ENCODE measurements at regions not wholly inside any gene's neighbourhood (a gene's known extent, or its start where the extent isn't known, plus 50 kb on each side); places are given as distances from the start of the nearest gene placed in this dataset.

DNA sequence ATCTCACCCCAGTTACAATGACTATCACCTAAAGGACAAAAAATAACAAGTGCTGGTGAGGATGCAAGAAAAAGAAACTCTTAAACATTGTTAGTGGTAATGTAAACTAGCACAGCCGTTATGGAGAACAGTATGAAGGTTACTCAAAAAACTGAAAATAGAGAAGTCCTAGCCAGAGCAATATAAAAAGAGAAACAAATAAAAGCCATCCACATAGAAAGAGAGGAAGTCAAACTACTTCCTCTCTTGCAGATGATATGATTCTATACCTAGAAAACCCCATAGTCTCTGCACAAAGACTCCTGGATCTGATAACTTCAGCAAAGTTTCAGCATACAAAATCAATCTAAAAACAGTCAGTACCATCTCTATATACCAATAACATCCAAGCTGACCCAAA lies 221.5 kb upstream of the FAM174A start:
- no peak for DNase-seq (ENCODE audit: low read depth)
- TF ChIP-seq CTCF (IDR thresholded peaks at IDR 0.05; ENCODE audit: insufficient read depth, low read depth, low read length, missing control alignments), result no peak
- H3K4me3 ChIP-seq (ENCODE audit: low read depth, low read length), result no peak overlapping the region

DNA sequence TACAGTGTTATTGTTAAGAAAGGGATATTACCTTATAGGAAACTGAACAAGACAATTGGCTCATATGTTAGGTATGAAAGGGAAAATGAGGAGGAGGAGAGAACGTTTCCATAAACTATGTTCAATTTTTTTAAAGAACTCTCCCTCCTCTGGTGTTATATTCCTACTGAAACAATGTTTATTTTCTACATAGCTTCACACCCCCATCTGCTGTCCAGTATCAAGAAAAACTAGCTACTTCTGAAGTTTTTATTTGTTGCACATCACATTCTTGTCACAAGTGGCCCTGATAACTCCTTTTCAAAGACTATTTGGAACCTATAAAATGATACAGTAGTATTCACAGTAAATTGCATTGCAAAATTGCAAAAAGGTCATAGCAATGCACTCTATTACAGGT lies 223.4 kb upstream of the FAM174A start:
- DNase-seq (ENCODE audit: low read depth), result no peak
- no peak for TF ChIP-seq CTCF (IDR thresholded peaks at IDR 0.05; ENCODE audit: insufficient read depth, low read depth, low read length, missing control alignments)

GRCh38 chr5:100306000-100306399 lies 229.2 kb upstream of the FAM174A start:
- H3K4me3 ChIP-seq (ENCODE audit: low read depth, low read length), result no peak overlapping the region
- no peak for TF ChIP-seq CTCF (IDR thresholded peaks at IDR 0.05; ENCODE audit: insufficient read depth, low read depth, low read length, missing control alignments)
- no peak for DNase-seq (ENCODE audit: low read depth)

More for the DNA sequence above, 223.4 kb upstream of the FAM174A start:
- no peak overlapping the region for H3K4me3 ChIP-seq (ENCODE audit: low read depth, low read length)

DNA sequence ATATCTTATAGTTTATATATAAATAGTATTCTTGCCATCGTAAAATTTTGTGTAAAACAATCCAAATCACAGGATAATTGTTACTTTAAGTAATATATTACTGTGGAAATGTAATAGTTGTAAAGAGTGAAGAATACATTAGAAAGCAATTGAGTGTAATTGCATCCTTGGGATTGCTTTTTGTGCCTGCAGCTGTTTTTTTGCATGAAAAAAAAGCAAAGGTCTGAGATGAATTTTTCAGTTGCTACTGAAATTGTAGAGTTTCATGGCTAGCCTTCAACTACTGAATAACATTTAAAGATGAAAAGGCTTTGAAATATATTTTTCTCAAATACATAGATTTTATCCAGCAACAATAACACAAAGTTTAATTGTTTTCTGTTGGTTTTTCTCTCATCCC lies 232.0 kb upstream of the FAM174A start:
- DNase-seq (ENCODE audit: low read depth), result no peak
- H3K4me3 ChIP-seq (ENCODE audit: low read depth, low read length), result no peak overlapping the region
- no peak for TF ChIP-seq CTCF (IDR thresholded peaks at IDR 0.05; ENCODE audit: insufficient read depth, low read depth, low read length, missing control alignments)

GRCh38 chr5:100299261-100299660 lies 235.9 kb upstream of the FAM174A start:
- DNase-seq (ENCODE audit: low read depth), result no peak
- no peak overlapping the region for H3K4me3 ChIP-seq (ENCODE audit: low read depth, low read length)
- TF ChIP-seq CTCF (IDR thresholded peaks at IDR 0.05; ENCODE audit: insufficient read depth, low read depth, low read length, missing control alignments), result no peak

- DNase-seq (ENCODE audit: low read depth), result no peak
- no peak overlapping the region for H3K4me3 ChIP-seq (ENCODE audit: low read depth, low read length)
- TF ChIP-seq CTCF (IDR thresholded peaks at IDR 0.05; ENCODE audit: insufficient read depth, low read depth, low read length, missing control alignments), result no peak
Observed at GRCh38 chr5:100276071-100276470, 259.1 kb upstream of the FAM174A start.

DNA sequence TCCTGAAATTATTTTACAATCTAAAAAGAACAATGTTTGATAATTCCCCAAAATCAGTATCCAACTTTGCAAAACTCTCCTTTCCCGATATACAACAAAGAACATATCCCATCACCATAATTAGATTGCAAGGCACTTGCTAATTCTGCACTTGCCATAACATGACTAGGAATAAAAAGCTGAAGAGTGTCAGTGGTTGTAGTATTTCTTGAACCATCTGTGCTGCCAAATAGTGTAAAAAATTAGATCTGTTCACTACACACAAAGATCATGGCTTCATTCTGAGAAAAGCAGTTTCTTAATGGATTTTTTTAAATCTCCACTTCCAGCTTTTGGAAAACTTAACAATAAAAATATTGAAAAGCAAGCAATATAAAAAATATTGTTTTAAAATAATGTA lies 259.5 kb upstream of the FAM174A start:
- TF ChIP-seq CTCF (IDR thresholded peaks at IDR 0.05; ENCODE audit: insufficient read depth, low read depth, low read length, missing control alignments), result no peak
- no peak for DNase-seq (ENCODE audit: low read depth)
- no peak overlapping the region for H3K4me3 ChIP-seq (ENCODE audit: low read depth, low read length)
